ENCODE measurements at regions not wholly inside any gene's neighbourhood (a gene's known extent, or its start where the extent isn't known, plus 50 kb on each side); places are given as distances from the start of the nearest gene placed in this dataset.
A peak's percentile ranks its signal among the peaks of the same experiment; 100 is the strongest.

DNA sequence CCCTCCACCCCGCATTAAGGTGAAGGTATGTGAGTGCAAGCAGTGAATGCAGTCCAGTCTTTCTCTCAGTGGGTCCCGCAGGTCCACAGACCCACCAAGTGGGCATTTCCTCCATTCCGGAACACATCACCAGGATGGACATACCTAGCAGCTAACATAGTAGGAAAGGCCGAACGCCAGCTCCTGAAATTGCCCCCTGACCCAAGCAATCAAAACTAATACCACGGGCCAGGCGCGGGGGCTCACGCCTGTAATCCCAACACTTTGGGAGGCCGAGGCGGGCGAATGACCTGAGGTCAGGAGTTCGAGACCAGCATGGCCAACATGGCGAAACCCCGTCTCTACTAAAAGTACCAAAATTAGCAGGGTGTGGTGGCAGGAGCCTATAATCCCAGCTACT, 71.7 kb upstream of the VSTM2B start:
- Histone ChIP-seq H3K27ac (no peak overlapping the region), H3K4me1 (no peaks in the 10 kb centered on the region), H3K27me3 (no peaks in the 10 kb centered on the region), H3K4me3 (no peak overlapping the region), H3K9me3 (no peaks in the 10 kb centered on the region), H3K36me3 (no peaks in the 10 kb centered on the region)
- TF ChIP-seq, protein P1, sequence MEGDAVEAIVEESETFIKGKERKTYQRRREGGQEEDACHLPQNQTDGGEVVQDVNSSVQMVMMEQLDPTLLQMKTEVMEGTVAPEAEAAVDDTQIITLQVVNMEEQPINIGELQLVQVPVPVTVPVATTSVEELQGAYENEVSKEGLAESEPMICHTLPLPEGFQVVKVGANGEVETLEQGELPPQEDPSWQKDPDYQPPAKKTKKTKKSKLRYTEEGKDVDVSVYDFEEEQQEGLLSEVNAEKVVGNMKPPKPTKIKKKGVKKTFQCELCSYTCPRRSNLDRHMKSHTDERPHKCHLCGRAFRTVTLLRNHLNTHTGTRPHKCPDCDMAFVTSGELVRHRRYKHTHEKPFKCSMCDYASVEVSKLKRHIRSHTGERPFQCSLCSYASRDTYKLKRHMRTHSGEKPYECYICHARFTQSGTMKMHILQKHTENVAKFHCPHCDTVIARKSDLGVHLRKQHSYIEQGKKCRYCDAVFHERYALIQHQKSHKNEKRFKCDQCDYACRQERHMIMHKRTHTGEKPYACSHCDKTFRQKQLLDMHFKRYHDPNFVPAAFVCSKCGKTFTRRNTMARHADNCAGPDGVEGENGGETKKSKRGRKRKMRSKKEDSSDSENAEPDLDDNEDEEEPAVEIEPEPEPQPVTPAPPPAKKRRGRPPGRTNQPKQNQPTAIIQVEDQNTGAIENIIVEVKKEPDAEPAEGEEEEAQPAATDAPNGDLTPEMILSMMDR (IDR thresholded peaks at IDR 0.05), result no peak
- no peak for TF ChIP-seq POLR2AphosphoS5 (IDR thresholded peaks at IDR 0.05)
- no peak for TF ChIP-seq EP300 (IDR thresholded peaks at IDR 0.05; ENCODE audit: low read depth)
- TF ChIP-seq POLR2A (IDR thresholded peaks at IDR 0.05), result no peak
- in situ Hi-C loops (cut with MboI; ENCODE audit: low pct_ligation_motif_present in 1 of 4, low pct_unique_long_range_greater_than_20kb in 1 of 4, low sequenced_read_pairs in 3 of 4) (no loop called here), intact Hi-C loops (cut with DNase I; ENCODE audit: low total_unique reads) (no loop called here)
- WGBS, 2 donors (ENCODE audit: low coverage in 1 of 2), result 87% methylated on average over 15 of the region's 15 CpGs; no CpG with 5 or more reads in 1 of the 2 donors
- no peak for DNase-seq

DNA sequence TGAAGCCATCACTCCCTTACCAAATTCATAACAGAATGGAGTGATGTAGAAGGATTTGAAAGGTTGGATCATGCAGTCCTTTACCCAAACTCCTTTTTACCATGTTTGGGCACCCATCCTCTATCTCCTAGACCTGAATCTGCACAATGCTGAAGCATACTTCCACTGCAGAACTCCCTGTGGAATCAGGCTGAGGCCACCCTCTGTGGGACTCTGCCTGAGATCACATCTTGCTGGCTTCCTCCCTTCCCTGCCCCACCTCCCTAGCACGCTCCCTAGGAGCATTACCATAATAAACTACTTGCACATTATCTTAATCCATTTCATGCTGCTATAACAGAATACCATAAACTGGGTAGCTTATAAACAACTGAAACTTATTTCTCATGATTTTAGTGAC, 68.4 kb upstream of the VSTM2B start:
- intact Hi-C loops (cut with DNase I; ENCODE audit: low total_unique reads), result no loop called here
- Histone ChIP-seq H3K27ac (no peak overlapping the region), H3K27me3 (no peaks in the 10 kb centered on the region), H3K36me3 (no peaks in the 10 kb centered on the region), H3K4me1 (no peaks in the 10 kb centered on the region), H3K4me3 (no peak overlapping the region), H3K9me3 (no peaks in the 10 kb centered on the region)
- no peak for DNase-seq
- in situ Hi-C loops (cut with MboI; ENCODE audit: low pct_ligation_motif_present in 1 of 4, low pct_unique_long_range_greater_than_20kb in 1 of 4, low sequenced_read_pairs in 3 of 4), result no loop called here
- TF ChIP-seq, protein P1 (IDR thresholded peaks at IDR 0.05), result no peak
- TF ChIP-seq EP300 (IDR thresholded peaks at IDR 0.05; ENCODE audit: low read depth), result no peak
- TF ChIP-seq POLR2AphosphoS5 (IDR thresholded peaks at IDR 0.05), result no peak
- no peak for TF ChIP-seq POLR2A (IDR thresholded peaks at IDR 0.05)
- WGBS, 2 donors (ENCODE audit: low coverage in 1 of 2), result 75% methylated on average over 1 of the region's 1 CpG; no CpG with 5 or more reads in 1 of the 2 donors

GRCh38 chr19:29467824-29468401, 57.9 kb upstream of the VSTM2B start:
- in situ Hi-C loops (cut with MboI; ENCODE audit: low pct_ligation_motif_present in 1 of 4, low pct_unique_long_range_greater_than_20kb in 1 of 4, low sequenced_read_pairs in 3 of 4) (no loop called here), intact Hi-C loops (cut with DNase I; ENCODE audit: low total_unique reads) (no loop called here)
- 65 to 74% methylated on average over 5 of the region's 5 CpGs for WGBS, 2 donors (ENCODE audit: low coverage in 1 of 2)

DNA sequence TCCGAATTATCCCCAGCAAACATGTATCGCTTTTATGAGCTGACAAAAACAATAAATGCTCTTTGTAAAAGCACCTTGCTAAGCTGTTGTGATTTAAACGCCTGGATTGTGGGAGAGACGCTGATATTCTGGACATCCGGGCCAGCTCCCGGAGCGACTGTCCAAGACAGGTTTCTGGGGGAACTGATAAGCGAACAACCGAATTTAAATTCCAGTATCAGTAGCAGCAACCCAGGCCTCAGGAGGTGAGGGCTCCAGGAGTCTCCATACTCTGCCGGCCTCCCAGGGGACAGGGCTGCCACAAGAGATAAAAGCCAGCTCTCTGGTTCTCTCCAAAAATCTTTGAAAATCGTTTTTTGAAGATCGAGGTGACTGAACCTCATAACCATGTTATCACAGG, 50.3 kb upstream of the VSTM2B start:
- intact Hi-C loops (cut with DNase I; ENCODE audit: low total_unique reads), result no loop called here
- Histone ChIP-seq H3K4me3 (no peak overlapping the region), H3K27me3 (no peaks in the 10 kb centered on the region), H3K4me1 (no peaks in the 10 kb centered on the region), H3K9me3 (no peaks in the 10 kb centered on the region), H3K27ac (no peak overlapping the region), H3K36me3 (no peaks in the 10 kb centered on the region)
- no peak for DNase-seq
- in situ Hi-C loops (cut with MboI; ENCODE audit: low pct_ligation_motif_present in 1 of 4, low pct_unique_long_range_greater_than_20kb in 1 of 4, low sequenced_read_pairs in 3 of 4), result no loop called here
- TF ChIP-seq, protein P1 (IDR thresholded peaks at IDR 0.05), result no peak
- WGBS, 2 donors (ENCODE audit: low coverage in 1 of 2), result 77 to 87% methylated on average over 6 to 12 of the region's 12 CpGs

More at GRCh38 chr19:29467824-29468401, 57.9 kb upstream of the VSTM2B start:
- Histone ChIP-seq H3K27me3 (no peaks in the 10 kb centered on the region), H3K27ac (no peak overlapping the region), H3K4me1 (no peaks in the 10 kb centered on the region), H3K4me3 (no peak overlapping the region), H3K9me3 (no peaks in the 10 kb centered on the region), H3K36me3 (no peaks in the 10 kb centered on the region)
- TF ChIP-seq, protein P1 (IDR thresholded peaks at IDR 0.05), result peak in 1 of 5 experiments; percentile 15
- TF ChIP-seq POLR2A (IDR thresholded peaks at IDR 0.05), result no peak
- TF ChIP-seq POLR2AphosphoS5 (IDR thresholded peaks at IDR 0.05), result no peak
- no peak for DNase-seq
